Endothelial cell of umbilical vein (primary cell): ENCODE measurements at regions not wholly inside any gene's neighbourhood (a gene's known extent, or its start where the extent isn't known, plus 50 kb on each side); places are given as distances from the start of the nearest gene placed in this dataset.

Experiments
- BruUV-seq: library from RNA; stranded (reverse); fragments of 400-500 nt; replicated peaks from 2 replicates; lab custom pipeline; 2021; lab: Mats Ljungman, UMichigan
- CTCF ChIA-PET: fragments of 300-600, 350-600 bp; sonication (Branson Sonifier 250); formaldehyde crosslinking; loops from one replicate; lab custom pipeline; 2021; ENCODE audit warnings: antibody characterized with exemption, inconsistent platforms; lab: Charles Lee
- POLR2A ChIA-PET: fragments of 300-600, 350-600 bp; sonication (Branson Sonifier 250); formaldehyde crosslinking; loops from one replicate; lab custom pipeline; 2021; ENCODE audit warnings: antibody characterized with exemption, inconsistent platforms; lab: Charles Lee
- DNase-seq: peaks from one replicate; pipeline ENCODE4 v3.0.0-alpha.2; 2011; ENCODE audit warnings: low read depth, low spot score
- FAIRE-seq: peaks from 2 replicates; lab custom pipeline; 2011; peaks lifted over from hg19 to GRCh38; lab: Jason Lieb, UNC
- H2AFZ ChIP-seq: 2 replicates; pipeline ENCODE4 v1.6.0; 2012; ENCODE audit warnings: low read depth, low read length, control low read depth, inconsistent platforms
- H3K27ac ChIP-seq: 2 replicates; pipeline ENCODE4 v1.5.1; 2011; ENCODE audit warnings: low read depth, mild to moderate bottlenecking, control low read depth, low read length, moderate library complexity; ENCODE audit not compliant: insufficient read depth
- H3K27me3 ChIP-seq, 2 experiments: 2 replicates each; pipeline versions ENCODE4 v1.6.0 to v1.6.1; 2011; ENCODE audit warnings: low read length in 2 of 2, mixed read lengths in 1 of 2; ENCODE audit not compliant: control insufficient read depth in 2 of 2, insufficient read depth in 2 of 2
- H3K36me3 ChIP-seq, 2 experiments: 2 replicates in 1 of 2; 3 replicates in 1 of 2; pipeline ENCODE4 v1.5.1; 2011; ENCODE audit warnings: low read length in 2 of 2, mild to moderate bottlenecking in 1 of 2, moderate library complexity in 1 of 2; ENCODE audit not compliant: control insufficient read depth in 2 of 2, insufficient read depth in 2 of 2; ENCODE audit errors: extremely low read depth in 1 of 2
- H3K4me1 ChIP-seq: 3 replicates; pipeline ENCODE4 v1.5.1; 2011; ENCODE audit warnings: mild to moderate bottlenecking, low read length; ENCODE audit not compliant: control insufficient read depth, insufficient read depth; ENCODE audit errors: extremely low read depth
- H3K4me2 ChIP-seq: 2 replicates; pipeline ENCODE4 v1.6.1; 2011; ENCODE audit warnings: low read length, control low read depth, mixed read lengths; ENCODE audit not compliant: insufficient read depth
- H3K4me3 ChIP-seq, 3 experiments: fragments of 200-600 bp in 1 of 3; sonication (generic), shearing (Covaris generic) in 1 of 3; replicated peaks in 1 of 3; 2 replicates each; pipeline ENCODE4 v1.5.1; 2011 to 2016; ENCODE audit warnings: control low read depth in 3 of 3, low read length in 3 of 3, mild to moderate bottlenecking in 2 of 3, inconsistent platforms in 1 of 3, low read depth in 1 of 3, moderate library complexity in 1 of 3; ENCODE audit not compliant: insufficient read depth in 1 of 3
- H3K79me2 ChIP-seq: 2 replicates; pipeline ENCODE4 v1.6.0; 2012; ENCODE audit warnings: low read length, inconsistent platforms; ENCODE audit not compliant: control insufficient read depth, insufficient read depth
- H3K9ac ChIP-seq: replicated peaks from 2 replicates; pipeline ENCODE3; 2011; ENCODE audit warnings: low read length, control low read depth; ENCODE audit not compliant: insufficient read depth; ENCODE audit errors: extremely low read depth
- H3K9me1 ChIP-seq: replicated peaks from 3 replicates; pipeline ENCODE4 v1.6.0; 2011; ENCODE audit warnings: mild to moderate bottlenecking, low read length; ENCODE audit not compliant: control insufficient read depth, insufficient read depth; ENCODE audit errors: extremely low read depth
- H3K9me3 ChIP-seq: replicated peaks from 2 replicates; pipeline ENCODE4 v1.5.1; 2012; ENCODE audit warnings: low read length, inconsistent platforms; ENCODE audit not compliant: control insufficient read depth, insufficient read depth
- H4K20me1 ChIP-seq: replicated peaks from 2 replicates; pipeline ENCODE3; 2011; ENCODE audit warnings: mild to moderate bottlenecking, low read length; ENCODE audit not compliant: control insufficient read depth, insufficient read depth; ENCODE audit errors: extremely low read depth
- EZH2 ChIP-seq: IDR thresholded peaks from 2 replicates; pipeline ENCODE4 v1.6.1; 2012; ENCODE audit warnings: borderline replicate concordance, low read depth, mild to moderate bottlenecking, moderate library complexity, low read length, inconsistent platforms; ENCODE audit not compliant: severe bottlenecking
- FOS ChIP-seq: IDR thresholded peaks from 2 replicates; pipeline ENCODE4 v1.6.1; 2011; ENCODE audit warnings: mild to moderate bottlenecking, low read length, moderate library complexity, borderline replicate concordance; ENCODE audit not compliant: insufficient read depth
- GATA2 ChIP-seq: IDR thresholded peaks from 2 replicates; pipeline ENCODE4 v1.7.0; 2011; ENCODE audit warnings: low read depth, mild to moderate bottlenecking, moderate library complexity, mixed read lengths, low read length; ENCODE audit not compliant: insufficient read length, insufficient read depth
- JUN ChIP-seq: IDR thresholded peaks from 2 replicates; pipeline ENCODE4 v1.6.1; 2011; ENCODE audit warnings: borderline replicate concordance, low read depth; ENCODE audit not compliant: insufficient read length, insufficient read depth
- MYC ChIP-seq: IDR thresholded peaks from one replicate; pipeline ENCODE4 v1.6.1; 2011; ENCODE audit warnings: mild to moderate bottlenecking, low read depth, low read length
- POLR2A ChIP-seq: IDR thresholded peaks from 2 replicates; pipeline ENCODE4 v1.6.1; 2012; ENCODE audit warnings: low read depth, mild to moderate bottlenecking, control low read depth, low read length
- POLR2AphosphoS5 ChIP-seq: IDR thresholded peaks from 2 replicates; pipeline ENCODE4 v1.6.1; 2012; ENCODE audit warnings: low read depth, mild to moderate bottlenecking, control low read depth, low read length, moderate library complexity; ENCODE audit not compliant: insufficient read depth
- dilution Hi-C: fragments of 300-500 bp; cut with MboI; formaldehyde crosslinking; loops from one replicate; pipeline ENCODE4 v1.15.0; 2019; ENCODE audit warnings: low sequenced_read_pairs; ENCODE audit not compliant: extremely low pct_ligation_motif_present
- intact Hi-C: fragments of 100-400 bp; cut with micrococcal nuclease; formaldehyde crosslinking; loops from one replicate; pipeline ENCODE4 v1.10.0; 2022
- TF ChIP-seq, protein P1 (sequence below), 2 donors: IDR thresholded peaks; 1 replicate in 1 of 2; 2 replicates in 1 of 2; pipeline ENCODE4 v1.5.1; 2011; ENCODE audit warnings: low read length in 2 of 2, mild to moderate bottlenecking in 2 of 2, moderate library complexity in 2 of 2, control low read depth in 1 of 2, inconsistent platforms in 1 of 2, low read depth in 1 of 2; ENCODE audit not compliant: insufficient read depth in 1 of 2; ENCODE audit errors: extremely low read depth in 1 of 2
- TF ChIP-seq, protein P2 (sequence below): IDR thresholded peaks from 2 replicates; pipeline ENCODE4 v1.6.1; 2011; ENCODE audit not compliant: insufficient read depth, insufficient read length

DNA sequence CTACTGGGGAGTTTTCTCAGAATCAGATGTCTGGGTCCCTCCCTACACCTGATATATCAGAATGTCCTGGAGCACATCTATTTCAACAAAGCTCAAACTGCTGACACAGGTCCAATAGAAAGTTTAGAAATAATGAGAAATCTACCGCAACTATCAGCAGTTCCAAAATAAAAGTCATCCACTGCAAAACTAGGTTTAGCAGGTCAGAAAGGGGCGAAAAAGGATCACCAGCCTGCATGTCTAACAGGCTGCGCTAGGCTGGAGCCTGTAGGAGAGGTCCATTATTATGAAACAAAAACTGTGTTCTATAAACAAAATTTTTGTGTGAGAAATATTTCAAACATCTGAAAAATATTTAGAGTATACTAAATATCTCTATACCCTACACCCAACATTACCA is 84.1 kb upstream of the RNF38 start:
- Histone ChIP-seq H3K79me2 (peaks cover 67% of the 10 kb centered on the region), H2AFZ (no peak overlapping the region), H3K9ac (no peak overlapping the region), H4K20me1 (peaks cover 2% of the 10 kb centered on the region), H3K27ac (no peak overlapping the region), H3K9me1 (no peaks in the 10 kb centered on the region), H3K4me3 (no peak overlapping the region), H3K4me2 (no peak overlapping the region), H3K9me3 (no peaks in the 10 kb centered on the region), H3K27me3 (no peaks in the 10 kb centered on the region), H3K36me3 (no peaks in the 10 kb centered on the region), H3K4me1 (peaks cover 23% of the 10 kb centered on the region)
- ChIA-PET CTCF (interaction anchor here (5.4 kb wide), 1 partner anchor 77 kb away, joined by 29 read pairs; no protein-coding TSS in a partner anchor), POLR2A (no interaction called here)
- no TSS peak for BruUV-seq
- dilution Hi-C loops, result no loop called here
- DNase-seq (no peak), FAIRE-seq (no peak)
- no peak for TF ChIP-seq POLR2AphosphoS5
- no peak for TF ChIP-seq POLR2A
- TF ChIP-seq, protein P1, sequence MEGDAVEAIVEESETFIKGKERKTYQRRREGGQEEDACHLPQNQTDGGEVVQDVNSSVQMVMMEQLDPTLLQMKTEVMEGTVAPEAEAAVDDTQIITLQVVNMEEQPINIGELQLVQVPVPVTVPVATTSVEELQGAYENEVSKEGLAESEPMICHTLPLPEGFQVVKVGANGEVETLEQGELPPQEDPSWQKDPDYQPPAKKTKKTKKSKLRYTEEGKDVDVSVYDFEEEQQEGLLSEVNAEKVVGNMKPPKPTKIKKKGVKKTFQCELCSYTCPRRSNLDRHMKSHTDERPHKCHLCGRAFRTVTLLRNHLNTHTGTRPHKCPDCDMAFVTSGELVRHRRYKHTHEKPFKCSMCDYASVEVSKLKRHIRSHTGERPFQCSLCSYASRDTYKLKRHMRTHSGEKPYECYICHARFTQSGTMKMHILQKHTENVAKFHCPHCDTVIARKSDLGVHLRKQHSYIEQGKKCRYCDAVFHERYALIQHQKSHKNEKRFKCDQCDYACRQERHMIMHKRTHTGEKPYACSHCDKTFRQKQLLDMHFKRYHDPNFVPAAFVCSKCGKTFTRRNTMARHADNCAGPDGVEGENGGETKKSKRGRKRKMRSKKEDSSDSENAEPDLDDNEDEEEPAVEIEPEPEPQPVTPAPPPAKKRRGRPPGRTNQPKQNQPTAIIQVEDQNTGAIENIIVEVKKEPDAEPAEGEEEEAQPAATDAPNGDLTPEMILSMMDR (IDR thresholded peaks at IDR 0.05; ENCODE audit: extremely low read depth in 1 of 2, insufficient read depth in 1 of 2, low read depth in 1 of 2, low read length in 2 of 2), result no peak
- TF ChIP-seq GATA2, result no peak
- no peak for TF ChIP-seq MYC
- TF ChIP-seq, protein P2, sequence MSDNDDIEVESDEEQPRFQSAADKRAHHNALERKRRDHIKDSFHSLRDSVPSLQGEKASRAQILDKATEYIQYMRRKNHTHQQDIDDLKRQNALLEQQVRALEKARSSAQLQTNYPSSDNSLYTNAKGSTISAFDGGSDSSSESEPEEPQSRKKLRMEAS, result no peak
- TF ChIP-seq FOS, result no peak
- TF ChIP-seq EZH2, result no peak
- TF ChIP-seq JUN, result no peak
- intact Hi-C loops, result no loop called here
